CD14-positive monocyte (primary cell): ENCODE measurements at regions not wholly inside any gene's neighbourhood (a gene's known extent, or its start where the extent isn't known, plus 50 kb on each side); places are given as distances from the start of the nearest gene placed in this dataset.

Source experiments
- DNase-seq, 3 donors: peaks; one replicate each; pipeline ENCODE4 v3.0.0-alpha.2; 2011 to 2022
- H2AFZ ChIP-seq: 2 replicates; pipeline ENCODE4 v1.6.0; 2012; ENCODE audit warnings: mild to moderate bottlenecking, low read depth, low read length, inconsistent platforms; ENCODE audit not compliant: insufficient read depth, poor library complexity, severe bottlenecking
- H3K27ac ChIP-seq, 2 donors: 1 replicate in 1 of 2; 2 replicates in 1 of 2; pipeline ENCODE4 v1.5.1; 2012 to 2013; ENCODE audit warnings: low read length in 2 of 2, control low read depth in 1 of 2, inconsistent platforms in 1 of 2, low read depth in 1 of 2, mild to moderate bottlenecking in 1 of 2
- H3K27me3 ChIP-seq, 2 donors: one replicate each; pipeline versions ENCODE4 v1.6.0 to v1.6.1; 2011 to 2013; ENCODE audit warnings: low read length in 2 of 2; ENCODE audit not compliant: control insufficient read depth in 2 of 2, insufficient read depth in 2 of 2
- H3K36me3 ChIP-seq, 2 donors: replicated peaks in 1 of 2; 1 replicate in 1 of 2; 2 replicates in 1 of 2; pipeline versions ENCODE4 v1.5.1 to v1.6.1; 2012 to 2013; ENCODE audit warnings: low read length in 2 of 2, control low read depth in 1 of 2, inconsistent platforms in 1 of 2, mild to moderate bottlenecking in 1 of 2; ENCODE audit not compliant: insufficient read depth in 2 of 2, control insufficient read depth in 1 of 2
- H3K4me1 ChIP-seq, 2 donors: 1 replicate in 1 of 2; 2 replicates in 1 of 2; pipeline versions ENCODE4 v1.5.1 to v1.6.1; 2012 to 2013; ENCODE audit warnings: low read length in 2 of 2, control low read depth in 1 of 2, inconsistent platforms in 1 of 2, mild to moderate bottlenecking in 1 of 2, moderate library complexity in 1 of 2; ENCODE audit not compliant: insufficient read depth in 2 of 2, control insufficient read depth in 1 of 2
- H3K4me2 ChIP-seq: replicated peaks from 2 replicates; pipeline ENCODE3; 2012; ENCODE audit warnings: low read length, moderate library complexity, mild to moderate bottlenecking; ENCODE audit not compliant: poor library complexity, severe bottlenecking; ENCODE audit errors: extremely low read depth
- H3K4me3 ChIP-seq, 3 experiments: fragments of 200-600 bp in 1 of 3; sonication (generic) in 1 of 3; replicated peaks in 1 of 3; 1 replicate in 2 of 3; 2 replicates in 1 of 3; pipeline ENCODE4 v1.5.1; 2011 to 2013; ENCODE audit warnings: low read length in 3 of 3, mild to moderate bottlenecking in 3 of 3, control low read depth in 2 of 3, low read depth in 2 of 3, inconsistent platforms in 1 of 3, moderate library complexity in 1 of 3
- H3K79me2 ChIP-seq: 2 replicates; pipeline ENCODE4 v1.6.0; 2012; ENCODE audit warnings: mild to moderate bottlenecking, control low read depth, inconsistent platforms, low read length, moderate library complexity; ENCODE audit not compliant: insufficient read depth
- H3K9ac ChIP-seq: 2 replicates; pipeline ENCODE4 v1.6.0; 2017; ENCODE audit warnings: low read length, mild to moderate bottlenecking; ENCODE audit not compliant: insufficient read depth, poor library complexity, severe bottlenecking
- H3K9me3 ChIP-seq, 2 donors: replicated peaks in 1 of 2; 1 replicate in 1 of 2; 2 replicates in 1 of 2; pipeline versions ENCODE4 v1.5.1 to v1.6.1; 2012 to 2013; ENCODE audit warnings: low read length in 2 of 2, control low read depth in 1 of 2; ENCODE audit not compliant: control insufficient read depth in 1 of 2, insufficient read depth in 1 of 2
- H4K20me1 ChIP-seq: 2 replicates; pipeline ENCODE4 v1.6.0; 2012; ENCODE audit warnings: mild to moderate bottlenecking, low read length, control low read depth, moderate library complexity; ENCODE audit not compliant: insufficient read depth
- H3K27ac Mint-ChIP-seq, 7 donors: one replicate each; pipeline ENCODE4 v1.8.0; 2020; ENCODE audit warnings: mild to moderate bottlenecking in 7 of 7, mixed read lengths in 7 of 7, moderate library complexity in 6 of 7, inconsistent platforms in 2 of 7
- H3K27me3 Mint-ChIP-seq, 3 donors: one replicate each; pipeline ENCODE4 v1.8.0; 2021 to 2022; ENCODE audit warnings: low read depth in 3 of 3, mild to moderate bottlenecking in 3 of 3, mixed read lengths in 3 of 3, moderate library complexity in 3 of 3, inconsistent platforms in 1 of 3
- H3K36me3 Mint-ChIP-seq, 2 donors: one replicate each; pipeline ENCODE4 v1.8.0; 2020; ENCODE audit warnings: mixed read lengths in 2 of 2, inconsistent platforms in 1 of 2, mild to moderate bottlenecking in 1 of 2
- H3K4me1 Mint-ChIP-seq: one replicate; pipeline ENCODE4 v1.8.0; 2020; ENCODE audit warnings: mild to moderate bottlenecking, mixed read lengths
- H3K4me3 Mint-ChIP-seq, 2 donors: one replicate each; pipeline ENCODE4 v1.8.0; 2020; ENCODE audit warnings: mild to moderate bottlenecking in 2 of 2, mixed read lengths in 2 of 2, moderate library complexity in 1 of 2
- H3K9me3 Mint-ChIP-seq, 7 donors: one replicate each; pipeline ENCODE4 v1.8.0; 2020 to 2022; ENCODE audit warnings: mixed read lengths in 7 of 7, mild to moderate bottlenecking in 6 of 7, moderate library complexity in 6 of 7, inconsistent platforms in 2 of 7
- CTCF ChIP-seq: fragments of 200-600 bp; IDR thresholded peaks from one replicate; pipeline ENCODE4 v1.8.0; 2022; ENCODE audit warnings: antibody characterized with exemption, mild to moderate bottlenecking
- WGBS: methylation state at CpG from one replicate; pipeline ENCODE4 v1.1.5; 2013; ENCODE audit warnings: missing lambda C conversion rate; ENCODE audit not compliant: insufficient coverage; 5-methylcytosine and 5-hydroxymethylcytosine counted together
- intact Hi-C, 2 donors: fragments of 100-400 bp; cut with micrococcal nuclease; formaldehyde crosslinking; loops; one replicate each; pipeline versions ENCODE4 v1.15.0 to v1.15.1; 2023

GRCh38 chr4:126742048-126742447 is 890.7 kb upstream of the INTU start:
- TF ChIP-seq CTCF: no peak
- Mint-ChIP-seq H3K27me3 (no peaks in the 10 kb centered on the region), H3K4me3 (no peak overlapping the region), H3K4me1 (no peaks in the 10 kb centered on the region), H3K36me3 (no peaks in the 10 kb centered on the region), H3K9me3 (peaks cover 0 to 18% (median 3%) of the 10 kb centered on the region in 7 donors), H3K27ac (no peak overlapping the region)
- Histone ChIP-seq H3K27ac (no peak overlapping the region), H3K4me2 (no peak overlapping the region), H4K20me1 (no peaks in the 10 kb centered on the region), H3K4me1 (no peaks in the 10 kb centered on the region), H2AFZ (no peak overlapping the region), H3K9ac (no peak overlapping the region), H3K9me3 (peaks cover 0 to 4% of the 10 kb centered on the region in 2 donors), H3K79me2 (no peaks in the 10 kb centered on the region), H3K36me3 (no peaks in the 10 kb centered on the region), H3K27me3 (no peaks in the 10 kb centered on the region), H3K4me3 (no peak overlapping the region)
- no peak for DNase-seq
- WGBS: 71% methylated on average over 1 of the region's 3 CpGs
- intact Hi-C loops: no loop called here

- H3K27me3 ChIP-seq: no peaks in the 10 kb centered on the region
- H3K9ac ChIP-seq: no peak overlapping the region
- Mint-ChIP-seq H3K9me3 (peaks cover 0 to 18% (median 3%) of the 10 kb centered on the region in 7 donors), H3K27me3 (no peaks in the 10 kb centered on the region), H3K27ac (no peak overlapping the region), H3K4me3 (no peak overlapping the region), H3K4me1 (no peaks in the 10 kb centered on the region), H3K36me3 (no peaks in the 10 kb centered on the region)
- intact Hi-C loops: no loop called here
- no peak overlapping the region for H3K4me2 ChIP-seq
- H3K79me2 ChIP-seq: no peaks in the 10 kb centered on the region
- no peaks in the 10 kb centered on the region for H3K4me1 ChIP-seq
- TF ChIP-seq CTCF: no peak
- no peak for DNase-seq
- no peak overlapping the region for H3K27ac ChIP-seq
- H3K4me3 ChIP-seq: no peak overlapping the region
- no peaks in the 10 kb centered on the region for H3K36me3 ChIP-seq
- H2AFZ ChIP-seq: no peak overlapping the region
- H4K20me1 ChIP-seq: no peaks in the 10 kb centered on the region
- peaks cover 0 to 4% of the 10 kb centered on the region in 2 donors for H3K9me3 ChIP-seq
- WGBS: no CpG with 5 or more reads among the region's 1 CpG
These were observed 889.9 kb upstream of the INTU start for GRCh38 chr4:126742885-126743284.
